Kidney (tissue), 13 donors: ENCODE measurements at regions not wholly inside any gene's neighbourhood (a gene's known extent, or its start where the extent isn't known, plus 50 kb on each side); places are given as distances from the start of the nearest gene placed in this dataset.

Experiments
- DNase-seq, 5 donors: peaks; one replicate each; pipeline ENCODE4 v3.0.0-alpha.2; 2013 to 2020
- FAIRE-seq: peaks from 2 replicates; lab custom pipeline; 2012; peaks lifted over from hg19 to GRCh38; lab: Jason Lieb, UNC
- H3K27ac ChIP-seq, 2 donors: one replicate each; pipeline ENCODE4 v1.7.0; 2013; ENCODE audit warnings: low read depth in 2 of 2, low read length in 2 of 2, inconsistent platforms in 1 of 2
- H3K27me3 ChIP-seq: one replicate; pipeline ENCODE4 v1.7.1; 2013; ENCODE audit warnings: low read length, inconsistent platforms; ENCODE audit not compliant: control insufficient read depth, insufficient read depth
- H3K36me3 ChIP-seq, 3 donors: one replicate each; pipeline versions ENCODE4 v1.7.0 to v1.7.1; 2013; ENCODE audit warnings: low read length in 3 of 3, control low read depth in 1 of 3, inconsistent platforms in 1 of 3; ENCODE audit not compliant: insufficient read depth in 3 of 3, control insufficient read depth in 2 of 3
- H3K4me1 ChIP-seq, 3 donors: one replicate each; pipeline versions ENCODE4 v1.7.0 to v1.7.1; 2013; ENCODE audit warnings: low read length in 3 of 3, inconsistent platforms in 1 of 3, low read depth in 1 of 3; ENCODE audit not compliant: control insufficient read depth in 2 of 3, insufficient read depth in 2 of 3
- H3K4me3 ChIP-seq, 3 donors: one replicate each; pipeline versions ENCODE4 v1.7.0 to v1.8.1; 2013; ENCODE audit warnings: low read length in 3 of 3, control low read depth in 1 of 3, inconsistent platforms in 1 of 3
- H3K9ac ChIP-seq, 3 donors: one replicate each; pipeline versions ENCODE4 v1.7.0 to v1.7.1; 2013; ENCODE audit warnings: low read length in 3 of 3, control low read depth in 1 of 3, inconsistent platforms in 1 of 3
- H3K9me3 ChIP-seq, 3 donors: one replicate each; pipeline versions ENCODE4 v1.7.0 to v1.7.1; 2013; ENCODE audit warnings: low read length in 3 of 3, control low read depth in 1 of 3, inconsistent platforms in 1 of 3; ENCODE audit not compliant: control insufficient read depth in 2 of 3, insufficient read depth in 1 of 3
- intact Hi-C: fragments of 100-400 bp; cut with DNase I; formaldehyde crosslinking; loops from one replicate; pipeline ENCODE4 v1.11.1; 2022
- TF ChIP-seq, protein P1 (sequence below): IDR thresholded peaks from 3 replicates; pipeline ENCODE4 v1.5.1; 2012; ENCODE audit warnings: mild to moderate bottlenecking, moderate library complexity, borderline replicate concordance; ENCODE audit not compliant: insufficient read depth; ENCODE audit errors: extremely low read depth
- donor health status: control.
- donor health status: control.
- donor health status: control.
- donor health status: control.
- donor health status: control.
- donor health status: DM: yes; HTN: yes; CAD: no.
- donor health status: Normal renal cell carcinoma (clear cell type).

DNA sequence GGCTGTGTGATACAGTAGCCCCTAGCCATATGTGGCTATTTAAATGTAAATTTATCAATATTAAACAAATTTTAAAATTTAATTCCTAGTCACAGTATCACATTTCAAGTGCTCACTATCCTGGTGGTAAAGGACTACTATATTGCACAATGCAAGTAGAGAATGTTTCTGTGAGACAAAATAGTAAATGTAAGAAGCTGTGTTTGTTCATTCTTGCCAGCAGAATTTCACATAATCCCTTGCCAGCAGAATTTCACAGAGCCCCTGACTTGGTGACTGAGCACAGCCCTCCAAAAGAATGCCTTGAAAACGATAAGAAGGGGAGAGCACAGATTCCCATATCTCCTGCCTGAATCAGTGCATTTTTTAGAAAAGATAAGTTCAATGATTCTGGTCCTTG is 75.9 kb upstream of the SELENOP start:
- Histone ChIP-seq H3K4me3 (no peak overlapping the region), H3K4me1 (peaks cover 0 to 3% (median 0%) of the 10 kb centered on the region in 3 donors), H3K9ac (no peak overlapping the region), H3K36me3 (no peaks in the 10 kb centered on the region), H3K27ac (no peak overlapping the region), H3K27me3 (no peaks in the 10 kb centered on the region), H3K9me3 (no peaks in the 10 kb centered on the region)
- DNase-seq (no peak), FAIRE-seq (no peak)
- TF ChIP-seq, protein P1, sequence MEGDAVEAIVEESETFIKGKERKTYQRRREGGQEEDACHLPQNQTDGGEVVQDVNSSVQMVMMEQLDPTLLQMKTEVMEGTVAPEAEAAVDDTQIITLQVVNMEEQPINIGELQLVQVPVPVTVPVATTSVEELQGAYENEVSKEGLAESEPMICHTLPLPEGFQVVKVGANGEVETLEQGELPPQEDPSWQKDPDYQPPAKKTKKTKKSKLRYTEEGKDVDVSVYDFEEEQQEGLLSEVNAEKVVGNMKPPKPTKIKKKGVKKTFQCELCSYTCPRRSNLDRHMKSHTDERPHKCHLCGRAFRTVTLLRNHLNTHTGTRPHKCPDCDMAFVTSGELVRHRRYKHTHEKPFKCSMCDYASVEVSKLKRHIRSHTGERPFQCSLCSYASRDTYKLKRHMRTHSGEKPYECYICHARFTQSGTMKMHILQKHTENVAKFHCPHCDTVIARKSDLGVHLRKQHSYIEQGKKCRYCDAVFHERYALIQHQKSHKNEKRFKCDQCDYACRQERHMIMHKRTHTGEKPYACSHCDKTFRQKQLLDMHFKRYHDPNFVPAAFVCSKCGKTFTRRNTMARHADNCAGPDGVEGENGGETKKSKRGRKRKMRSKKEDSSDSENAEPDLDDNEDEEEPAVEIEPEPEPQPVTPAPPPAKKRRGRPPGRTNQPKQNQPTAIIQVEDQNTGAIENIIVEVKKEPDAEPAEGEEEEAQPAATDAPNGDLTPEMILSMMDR: no peak
- intact Hi-C loops: no loop called here

DNA sequence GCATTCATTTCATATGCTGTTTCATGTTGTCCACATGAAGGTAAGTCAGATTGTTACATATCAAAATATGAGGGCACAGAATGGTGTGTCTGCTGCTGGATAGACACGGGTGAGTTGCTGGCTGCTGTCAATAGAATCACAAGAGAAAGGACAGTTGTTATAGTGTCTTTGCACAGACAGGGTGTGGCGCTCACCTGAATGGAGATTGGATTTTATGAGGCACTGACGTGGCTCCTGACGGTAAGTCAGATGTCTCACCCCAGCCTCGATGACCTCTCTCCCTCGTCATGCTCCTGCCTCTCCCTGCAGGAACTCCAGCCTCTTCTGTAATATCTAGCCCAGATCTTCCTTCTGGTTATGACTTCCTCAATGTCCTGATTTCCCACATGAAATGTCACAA is 75.4 kb upstream of the SELENOP start:
- intact Hi-C loops: no loop called here
- Histone ChIP-seq H3K9me3 (no peaks in the 10 kb centered on the region), H3K4me3 (no peak overlapping the region), H3K27ac (no peak overlapping the region), H3K27me3 (no peaks in the 10 kb centered on the region), H3K36me3 (no peaks in the 10 kb centered on the region), H3K9ac (no peak overlapping the region), H3K4me1 (peaks cover 0 to 3% (median 0%) of the 10 kb centered on the region in 3 donors)
- DNase-seq: no peak
- TF ChIP-seq, protein P1: no peak
- FAIRE-seq: no peak

DNA sequence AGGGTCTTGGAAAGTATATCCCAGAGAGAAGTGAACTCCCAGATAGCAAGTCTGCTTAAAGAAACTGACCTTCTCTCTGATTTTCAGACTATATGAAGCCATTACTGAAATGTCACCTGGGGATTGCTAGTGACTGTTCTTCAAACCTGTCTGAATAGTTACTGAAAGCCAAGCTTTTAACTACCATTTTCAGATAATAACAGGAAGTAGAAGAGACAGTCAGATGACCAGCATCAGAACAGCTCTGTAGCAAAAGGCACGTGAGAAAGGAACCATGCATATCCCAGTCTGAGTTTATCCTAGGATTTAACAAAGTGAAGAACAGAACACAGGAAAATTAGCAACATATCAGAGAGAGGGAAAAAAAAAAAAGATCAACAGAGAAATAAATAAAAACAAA is 74.9 kb upstream of the SELENOP start:
- FAIRE-seq: no peak

DNA sequence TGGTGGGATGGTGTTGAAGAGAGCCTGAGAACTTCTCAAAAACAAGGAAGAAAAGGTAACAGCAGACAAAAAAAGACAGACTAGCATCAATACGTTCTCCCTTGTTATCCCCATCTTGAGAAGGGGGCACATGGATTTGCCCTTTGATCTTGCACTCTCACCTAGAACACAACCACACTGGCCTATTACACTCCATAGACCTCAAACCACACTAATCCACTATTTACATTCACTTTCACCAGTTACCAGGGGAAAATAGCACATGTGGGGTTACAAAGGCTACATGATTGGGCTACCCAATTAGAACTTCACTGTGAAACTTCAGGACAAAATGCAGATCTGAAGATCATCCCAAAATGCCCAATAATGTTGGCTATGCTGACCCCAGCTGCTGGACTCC is 72.6 kb upstream of the SELENOP start:
- intact Hi-C loops: no loop called here
- DNase-seq: no peak
- Histone ChIP-seq H3K36me3 (no peaks in the 10 kb centered on the region), H3K9me3 (no peaks in the 10 kb centered on the region), H3K27me3 (no peaks in the 10 kb centered on the region), H3K27ac (no peak overlapping the region), H3K4me1 (peaks cover 0 to 3% (median 0%) of the 10 kb centered on the region in 3 donors), H3K4me3 (no peak overlapping the region), H3K9ac (no peak overlapping the region)
- TF ChIP-seq, protein P1: no peak
- FAIRE-seq: no peak

More for the DNA sequence above, 74.9 kb upstream of the SELENOP start:
- Histone ChIP-seq H3K27ac (no peak overlapping the region), H3K4me3 (no peak overlapping the region), H3K9ac (no peak overlapping the region), H3K4me1 (peaks cover 0 to 3% (median 0%) of the 10 kb centered on the region in 3 donors), H3K27me3 (no peaks in the 10 kb centered on the region), H3K36me3 (no peaks in the 10 kb centered on the region), H3K9me3 (no peaks in the 10 kb centered on the region)
- TF ChIP-seq, protein P1: no peak
- DNase-seq: no peak
- intact Hi-C loops: no loop called here
